ENCODE measurements at regions not wholly inside any gene's neighbourhood (a gene's known extent, or its start where the extent isn't known, plus 50 kb on each side); places are given as distances from the start of the nearest gene placed in this dataset.

GRCh38 chr3:167188592-167188991 is 191.5 kb downstream of the ZBBX start:
- Histone ChIP-seq H3K4me1 (ENCODE audit: control insufficient read depth in 5 of 5, insufficient read depth in 5 of 5, low read length in 5 of 5) (peaks cover 0 to 5% (median 2%) of the 10 kb centered on the region in 5 donors), H3K4me3 (ENCODE audit: low read depth in 1 of 5, low read length in 5 of 5) (no peak overlapping the region), H3K9me3 (ENCODE audit: control insufficient read depth in 5 of 5, low read length in 5 of 5) (peaks cover 0 to 10% (median 0%) of the 10 kb centered on the region in 5 donors), H3K36me3 (ENCODE audit: control insufficient read depth in 5 of 5, insufficient read depth in 5 of 5, low read length in 5 of 5) (no peaks in the 10 kb centered on the region), H3K9ac (ENCODE audit: low read length in 5 of 5) (no peak overlapping the region), H3K27me3 (ENCODE audit: control insufficient read depth in 5 of 5, insufficient read depth in 4 of 5, low read length in 5 of 5) (no peaks in the 10 kb centered on the region), H3K27ac (ENCODE audit: low read depth, low read length) (no peak overlapping the region)

GRCh38 chr3:167187221-167187620 is 192.9 kb downstream of the ZBBX start:
- Histone ChIP-seq H3K27me3 (ENCODE audit: control insufficient read depth in 5 of 5, insufficient read depth in 4 of 5, low read length in 5 of 5) (no peaks in the 10 kb centered on the region), H3K9me3 (ENCODE audit: control insufficient read depth in 5 of 5, low read length in 5 of 5) (no peaks in the 10 kb centered on the region), H3K4me3 (ENCODE audit: low read depth in 1 of 5, low read length in 5 of 5) (no peak overlapping the region), H3K27ac (ENCODE audit: low read depth, low read length) (no peak overlapping the region), H3K36me3 (ENCODE audit: control insufficient read depth in 5 of 5, insufficient read depth in 5 of 5, low read length in 5 of 5) (no peaks in the 10 kb centered on the region), H3K9ac (ENCODE audit: low read length in 5 of 5) (no peak overlapping the region), H3K4me1 (ENCODE audit: control insufficient read depth in 5 of 5, insufficient read depth in 5 of 5, low read length in 5 of 5) (peaks cover 0 to 5% (median 2%) of the 10 kb centered on the region in 5 donors)

- H3K4me1 ChIP-seq (ENCODE audit: control insufficient read depth in 5 of 5, insufficient read depth in 5 of 5, low read length in 5 of 5), result peaks cover 0 to 5% (median 2%) of the 10 kb centered on the region in 5 donors
- no peaks in the 10 kb centered on the region for H3K36me3 ChIP-seq (ENCODE audit: control insufficient read depth in 5 of 5, insufficient read depth in 5 of 5, low read length in 5 of 5)
- no peak overlapping the region for H3K4me3 ChIP-seq (ENCODE audit: low read depth in 1 of 5, low read length in 5 of 5)
- H3K27ac ChIP-seq (ENCODE audit: low read depth, low read length), result no peak overlapping the region
- H3K9ac ChIP-seq (ENCODE audit: low read length in 5 of 5), result no peak overlapping the region
- no peaks in the 10 kb centered on the region for H3K27me3 ChIP-seq (ENCODE audit: control insufficient read depth in 5 of 5, insufficient read depth in 4 of 5, low read length in 5 of 5)
- no peaks in the 10 kb centered on the region for H3K9me3 ChIP-seq (ENCODE audit: control insufficient read depth in 5 of 5, low read length in 5 of 5)
Measured at GRCh38 chr3:167184511-167184910, 195.6 kb downstream of the ZBBX start.

GRCh38 chr3:167172377-167172776 is 207.7 kb downstream of the ZBBX start:
- Histone ChIP-seq H3K27me3 (ENCODE audit: control insufficient read depth in 5 of 5, insufficient read depth in 4 of 5, low read length in 5 of 5) (no peaks in the 10 kb centered on the region), H3K9ac (ENCODE audit: low read length in 5 of 5) (no peak overlapping the region), H3K36me3 (ENCODE audit: control insufficient read depth in 5 of 5, insufficient read depth in 5 of 5, low read length in 5 of 5) (no peaks in the 10 kb centered on the region), H3K4me1 (ENCODE audit: control insufficient read depth in 5 of 5, insufficient read depth in 5 of 5, low read length in 5 of 5) (peaks cover 0 to 5% (median 2%) of the 10 kb centered on the region in 5 donors), H3K9me3 (ENCODE audit: control insufficient read depth in 5 of 5, low read length in 5 of 5) (peaks cover 5 to 11% (median 6%) of the 10 kb centered on the region in 5 donors), H3K4me3 (ENCODE audit: low read depth in 1 of 5, low read length in 5 of 5) (no peak overlapping the region), H3K27ac (ENCODE audit: low read depth, low read length) (no peak overlapping the region)

GRCh38 chr3:167167491-167167890 is 212.6 kb downstream of the ZBBX start:
- Histone ChIP-seq H3K4me3 (ENCODE audit: low read depth in 1 of 5, low read length in 5 of 5) (no peak overlapping the region), H3K36me3 (ENCODE audit: control insufficient read depth in 5 of 5, insufficient read depth in 5 of 5, low read length in 5 of 5) (no peaks in the 10 kb centered on the region)

GRCh38 chr3:167166594-167167253 is 213.4 kb downstream of the ZBBX start:
- Histone ChIP-seq H3K27ac (ENCODE audit: low read depth, low read length) (peak overlapping the region; percentile 19), H3K36me3 (ENCODE audit: control insufficient read depth in 5 of 5, insufficient read depth in 5 of 5, low read length in 5 of 5) (no peaks in the 10 kb centered on the region), H3K4me3 (ENCODE audit: low read depth in 1 of 5, low read length in 5 of 5) (peak overlapping the region in 1 of 5 donors; percentile 7), H3K9ac (ENCODE audit: low read length in 5 of 5) (no peak overlapping the region), H3K27me3 (ENCODE audit: control insufficient read depth in 5 of 5, insufficient read depth in 4 of 5, low read length in 5 of 5) (no peaks in the 10 kb centered on the region), H3K9me3 (ENCODE audit: control insufficient read depth in 5 of 5, low read length in 5 of 5) (no peaks in the 10 kb centered on the region), H3K4me1 (ENCODE audit: control insufficient read depth in 5 of 5, insufficient read depth in 5 of 5, low read length in 5 of 5) (peaks cover 0 to 20% (median 17%) of the 10 kb centered on the region in 5 donors)

More at GRCh38 chr3:167167491-167167890, 212.6 kb downstream of the ZBBX start:
- H3K9me3 ChIP-seq (ENCODE audit: control insufficient read depth in 5 of 5, low read length in 5 of 5), result no peaks in the 10 kb centered on the region
- no peak overlapping the region for H3K9ac ChIP-seq (ENCODE audit: low read length in 5 of 5)
- no peaks in the 10 kb centered on the region for H3K27me3 ChIP-seq (ENCODE audit: control insufficient read depth in 5 of 5, insufficient read depth in 4 of 5, low read length in 5 of 5)
- peaks cover 0 to 20% (median 17%) of the 10 kb centered on the region in 5 donors for H3K4me1 ChIP-seq (ENCODE audit: control insufficient read depth in 5 of 5, insufficient read depth in 5 of 5, low read length in 5 of 5)
- H3K27ac ChIP-seq (ENCODE audit: low read depth, low read length), result no peak overlapping the region

GRCh38 chr3:167166012-167166411 is 214.1 kb downstream of the ZBBX start:
- Histone ChIP-seq H3K9ac (ENCODE audit: low read length in 5 of 5) (no peak overlapping the region), H3K27me3 (ENCODE audit: control insufficient read depth in 5 of 5, insufficient read depth in 4 of 5, low read length in 5 of 5) (no peaks in the 10 kb centered on the region), H3K36me3 (ENCODE audit: control insufficient read depth in 5 of 5, insufficient read depth in 5 of 5, low read length in 5 of 5) (no peaks in the 10 kb centered on the region), H3K27ac (ENCODE audit: low read depth, low read length) (no peak overlapping the region), H3K4me1 (ENCODE audit: control insufficient read depth in 5 of 5, insufficient read depth in 5 of 5, low read length in 5 of 5) (peaks cover 0 to 20% (median 17%) of the 10 kb centered on the region in 5 donors), H3K4me3 (ENCODE audit: low read depth in 1 of 5, low read length in 5 of 5) (no peak overlapping the region), H3K9me3 (ENCODE audit: control insufficient read depth in 5 of 5, low read length in 5 of 5) (no peaks in the 10 kb centered on the region)

- no peaks in the 10 kb centered on the region for H3K27me3 ChIP-seq (ENCODE audit: control insufficient read depth in 5 of 5, insufficient read depth in 4 of 5, low read length in 5 of 5)
- no peak overlapping the region for H3K9ac ChIP-seq (ENCODE audit: low read length in 5 of 5)
- H3K4me1 ChIP-seq (ENCODE audit: control insufficient read depth in 5 of 5, insufficient read depth in 5 of 5, low read length in 5 of 5), result peaks cover 0 to 20% (median 17%) of the 10 kb centered on the region in 5 donors
- no peaks in the 10 kb centered on the region for H3K36me3 ChIP-seq (ENCODE audit: control insufficient read depth in 5 of 5, insufficient read depth in 5 of 5, low read length in 5 of 5)
- H3K9me3 ChIP-seq (ENCODE audit: control insufficient read depth in 5 of 5, low read length in 5 of 5), result no peaks in the 10 kb centered on the region
- H3K27ac ChIP-seq (ENCODE audit: low read depth, low read length), result no peak overlapping the region
- H3K4me3 ChIP-seq (ENCODE audit: low read depth in 1 of 5, low read length in 5 of 5), result no peak overlapping the region
Measured at GRCh38 chr3:167163580-167163979, 216.5 kb downstream of the ZBBX start.

- Histone ChIP-seq H3K4me1 (ENCODE audit: control insufficient read depth in 5 of 5, insufficient read depth in 5 of 5, low read length in 5 of 5) (peaks cover 0 to 13% (median 12%) of the 10 kb centered on the region in 5 donors), H3K36me3 (ENCODE audit: control insufficient read depth in 5 of 5, insufficient read depth in 5 of 5, low read length in 5 of 5) (no peaks in the 10 kb centered on the region), H3K27ac (ENCODE audit: low read depth, low read length) (no peak overlapping the region), H3K27me3 (ENCODE audit: control insufficient read depth in 5 of 5, insufficient read depth in 4 of 5, low read length in 5 of 5) (no peaks in the 10 kb centered on the region), H3K9me3 (ENCODE audit: control insufficient read depth in 5 of 5, low read length in 5 of 5) (no peaks in the 10 kb centered on the region), H3K4me3 (ENCODE audit: low read depth in 1 of 5, low read length in 5 of 5) (no peak overlapping the region), H3K9ac (ENCODE audit: low read length in 5 of 5) (no peak overlapping the region)
Measured at GRCh38 chr3:167162083-167162482, 218.0 kb downstream of the ZBBX start.

GRCh38 chr3:167160781-167161180 is 219.3 kb downstream of the ZBBX start:
- Histone ChIP-seq H3K4me1 (ENCODE audit: control insufficient read depth in 5 of 5, insufficient read depth in 5 of 5, low read length in 5 of 5) (peaks cover 0 to under 1% (median 0%) of the 10 kb centered on the region in 5 donors), H3K36me3 (ENCODE audit: control insufficient read depth in 5 of 5, insufficient read depth in 5 of 5, low read length in 5 of 5) (no peaks in the 10 kb centered on the region), H3K27me3 (ENCODE audit: control insufficient read depth in 5 of 5, insufficient read depth in 4 of 5, low read length in 5 of 5) (no peaks in the 10 kb centered on the region), H3K27ac (ENCODE audit: low read depth, low read length) (no peak overlapping the region), H3K9me3 (ENCODE audit: control insufficient read depth in 5 of 5, low read length in 5 of 5) (peaks cover 0 to 5% (median 3%) of the 10 kb centered on the region in 5 donors), H3K4me3 (ENCODE audit: low read depth in 1 of 5, low read length in 5 of 5) (no peak overlapping the region), H3K9ac (ENCODE audit: low read length in 5 of 5) (no peak overlapping the region)
